HG03439 (cell line): ENCODE measurements at regions not wholly inside any gene's neighbourhood (a gene's known extent, or its start where the extent isn't known, plus 50 kb on each side); places are given as distances from the start of the nearest gene placed in this dataset.
"Not testable (repeated sequence)": the region's sequence is repeated elsewhere in the genome, so short reads cannot be mapped to it uniquely, and the experiment has no call there.

Source experiments
- ATAC-seq: cut with Tn5 transposase; IDR thresholded peaks from one replicate; pipeline ENCODE4 v1.9.1; 2021; ENCODE audit warnings: mild to moderate bottlenecking, moderate library complexity; ENCODE audit not compliant: unreplicated experiment

DNA sequence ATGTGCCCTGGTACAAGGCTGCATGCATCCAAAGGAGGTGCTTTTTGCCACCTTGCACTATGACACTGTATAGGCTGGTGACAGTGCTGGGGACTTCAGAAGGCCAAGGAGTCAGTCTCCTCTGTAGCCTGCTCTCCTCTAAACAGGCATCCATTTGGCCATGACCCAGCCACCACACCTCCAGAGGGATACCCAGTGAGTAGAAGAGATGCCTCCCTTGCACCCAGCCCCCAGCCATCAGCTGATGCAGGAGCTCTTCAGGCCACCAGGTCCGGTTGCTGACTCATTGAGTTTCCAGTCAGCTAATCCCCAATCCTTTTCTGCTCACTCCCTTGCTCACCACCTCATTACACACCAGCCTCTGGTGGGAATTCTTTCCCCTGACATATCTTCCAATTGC, 99.8 kb downstream of the PJA1 start:
- no peak for ATAC-seq

DNA sequence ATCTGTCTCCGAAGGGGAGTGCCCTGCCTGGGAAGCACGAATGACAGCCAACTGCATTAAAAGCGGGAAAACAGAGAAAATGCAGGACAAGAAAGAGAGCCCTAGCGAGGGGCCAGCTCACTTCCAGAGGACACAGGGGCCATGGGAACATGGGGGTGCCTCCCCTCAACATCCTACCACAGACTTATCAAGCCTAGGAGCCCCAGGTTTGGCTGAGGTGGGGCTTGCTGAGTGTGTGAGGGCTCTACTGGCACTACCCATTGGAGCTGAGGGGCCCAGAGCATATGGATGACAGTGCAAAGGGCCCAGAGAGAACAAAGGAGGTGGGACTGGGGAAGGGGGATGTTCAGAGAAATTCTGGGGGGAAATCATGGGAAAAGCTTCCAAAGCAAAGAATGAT, 101.8 kb downstream of the PJA1 start:
- no peak for ATAC-seq

- ATAC-seq, result no peak
Measured at GRCh38 chrX:69062493-69062892, 102.8 kb downstream of the PJA1 start.

- no peak for ATAC-seq
Measured at GRCh38 chrX:69060631-69061408, 104.4 kb downstream of the PJA1 start.

GRCh38 chrX:69055193-69055592, 110.1 kb downstream of the PJA1 start:
- ATAC-seq, result no peak

DNA sequence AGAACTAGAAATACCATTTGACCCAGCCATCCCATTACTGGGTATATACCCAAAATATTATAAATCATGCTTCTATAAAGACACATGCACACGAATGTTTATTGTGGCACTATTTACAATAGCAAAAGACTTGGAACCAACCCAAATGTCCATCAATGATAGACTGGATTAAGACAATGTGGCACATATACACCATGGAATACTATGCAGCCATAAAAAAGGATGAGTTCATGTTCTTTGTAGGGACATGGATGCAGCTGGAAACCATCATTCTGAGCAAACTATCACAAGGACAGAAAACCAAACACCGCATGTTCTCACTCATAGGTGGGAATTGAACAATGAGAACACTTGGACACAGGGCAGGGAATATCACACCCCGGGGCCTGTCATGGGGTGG, 110.8 kb downstream of the PJA1 start:
- ATAC-seq, result not testable (repeated sequence)

- ATAC-seq, result no peak
Measured at GRCh38 chrX:69051901-69052300, 113.4 kb downstream of the PJA1 start.

- ATAC-seq, result no peak
Measured at GRCh38 chrX:69050051-69050765, 115.0 kb downstream of the PJA1 start.

- no peak for ATAC-seq
Measured at GRCh38 chrX:69046996-69047490, 118.2 kb downstream of the PJA1 start.

DNA sequence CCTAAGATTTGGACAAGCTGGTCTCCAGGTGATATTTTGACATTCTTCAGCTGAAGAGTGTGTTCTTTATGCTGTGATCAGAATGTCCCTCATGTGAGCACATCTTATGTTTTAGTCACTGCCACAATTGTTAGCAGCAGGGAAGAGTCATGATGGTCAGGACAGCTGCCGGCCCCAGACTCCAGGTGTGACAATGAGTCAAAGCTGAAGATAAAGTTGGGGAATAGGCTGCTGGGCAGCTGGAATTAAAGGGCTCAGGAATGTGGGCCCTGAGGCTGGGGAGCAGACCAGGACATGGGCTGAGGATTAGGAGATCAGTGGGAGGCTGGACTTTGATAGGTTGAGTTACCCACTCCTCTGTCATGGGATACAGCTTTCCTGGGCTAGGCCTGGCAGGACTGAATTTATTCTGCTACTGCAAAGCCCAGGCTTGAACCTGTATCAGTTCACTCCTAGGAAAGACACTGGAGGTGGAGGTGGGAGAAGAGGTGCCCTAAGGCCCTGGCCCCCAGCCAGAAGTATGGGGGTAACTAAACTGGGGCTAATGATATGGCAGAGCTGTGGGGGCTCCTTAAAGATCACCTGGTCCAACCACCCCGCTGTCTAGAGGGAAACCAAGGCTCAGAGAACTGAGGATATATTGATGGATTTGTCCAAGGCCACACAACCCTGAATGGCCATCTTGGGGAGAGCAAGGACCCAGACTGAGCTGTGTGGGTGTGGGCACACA, 119.5 kb downstream of the PJA1 start:
- ATAC-seq, result no peak

GRCh38 chrX:69038816-69039215, 126.4 kb downstream of the PJA1 start:
- no peak for ATAC-seq

- no peak for ATAC-seq
Measured at GRCh38 chrX:69038188-69038587, 127.1 kb downstream of the PJA1 start.

GRCh38 chrX:69037786-69038185, 127.5 kb downstream of the PJA1 start:
- no peak for ATAC-seq

DNA sequence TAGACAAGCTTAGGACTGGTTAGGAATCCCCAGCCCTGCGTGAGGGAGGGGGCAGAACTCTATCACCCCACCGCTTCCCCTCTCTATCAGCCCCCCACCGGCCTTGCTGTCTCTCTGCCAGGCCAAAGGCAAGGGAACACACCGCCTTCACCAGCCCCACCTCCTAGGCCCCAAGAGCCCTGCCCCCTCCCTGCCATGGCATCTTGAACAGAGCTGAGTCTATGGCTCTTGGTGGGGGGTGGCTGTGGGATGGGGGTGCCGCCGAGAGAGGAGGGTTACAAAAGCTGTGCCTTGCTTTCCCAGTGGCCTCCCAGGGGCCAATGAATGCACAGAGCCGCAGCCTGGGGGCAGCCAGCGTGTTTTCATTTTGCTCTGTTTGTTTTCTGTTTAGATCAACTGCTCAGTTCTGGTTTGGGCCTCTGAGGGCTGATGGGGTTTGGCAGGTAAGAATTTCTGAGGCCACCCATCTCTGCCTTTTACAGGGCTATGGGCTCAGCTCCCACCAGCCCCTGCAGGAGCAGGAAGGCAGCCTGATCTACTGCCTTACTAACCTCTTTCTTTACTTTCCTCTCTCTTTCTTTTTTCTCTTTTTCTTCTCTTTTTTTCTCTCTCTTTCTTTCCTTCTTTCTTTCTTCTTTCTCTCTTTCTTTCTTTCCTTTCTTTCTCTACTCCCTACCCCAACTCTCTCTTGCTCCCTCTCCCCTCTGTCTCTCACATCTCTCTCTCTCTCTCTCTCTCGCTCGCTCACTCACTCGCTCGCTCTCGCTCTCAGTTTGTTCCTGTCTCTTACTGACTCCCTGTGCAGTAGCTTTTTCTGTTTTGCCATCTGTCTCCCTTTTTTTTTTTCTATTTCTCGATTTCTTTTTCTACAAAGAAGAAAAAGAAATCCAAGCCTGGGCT, 128.3 kb downstream of the PJA1 start:
- ATAC-seq, result no peak

- ATAC-seq, result no peak
Measured at GRCh38 chrX:69034451-69034850, 130.8 kb downstream of the PJA1 start.

DNA sequence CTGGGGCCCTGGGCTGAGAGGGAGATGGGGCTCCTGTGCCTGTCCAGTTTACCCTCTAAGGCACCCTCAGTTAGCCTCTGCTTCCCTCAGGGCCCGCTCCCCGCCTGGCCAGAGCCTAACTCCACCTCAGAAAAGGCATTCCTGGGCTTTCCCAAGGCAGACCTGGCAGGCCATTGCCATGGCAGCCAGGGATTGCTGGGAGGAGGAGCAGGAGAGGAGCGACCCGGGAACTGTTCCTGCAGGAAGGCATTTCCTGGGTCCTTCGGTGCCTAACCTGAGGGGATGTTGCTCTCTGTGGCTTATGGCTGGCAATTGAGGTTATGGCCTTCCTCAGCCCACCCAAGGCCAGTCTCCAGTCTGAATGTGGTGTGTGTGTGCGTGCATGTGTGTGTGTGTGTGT, 131.3 kb downstream of the PJA1 start:
- no peak for ATAC-seq

DNA sequence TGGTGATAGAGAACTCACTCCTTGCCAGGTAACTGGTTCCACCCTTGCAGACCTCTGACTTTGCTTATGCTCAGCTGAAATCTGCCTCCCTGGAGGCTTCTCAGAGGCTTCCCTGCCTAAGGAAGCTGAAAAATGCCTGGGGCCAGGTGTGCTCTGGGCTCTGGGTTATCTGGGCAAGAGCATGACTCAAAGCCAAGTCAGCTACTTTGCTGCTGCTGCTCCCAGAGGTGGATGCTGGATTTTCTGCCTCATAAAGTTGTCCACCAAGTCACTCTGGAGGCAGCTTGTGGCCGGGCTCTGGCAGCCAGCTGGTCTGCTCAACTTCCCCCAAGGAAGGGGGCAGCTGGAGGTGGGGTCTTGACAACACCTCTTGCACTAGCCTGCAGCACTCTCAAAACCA, 132.7 kb downstream of the PJA1 start:
- ATAC-seq, result no peak

DNA sequence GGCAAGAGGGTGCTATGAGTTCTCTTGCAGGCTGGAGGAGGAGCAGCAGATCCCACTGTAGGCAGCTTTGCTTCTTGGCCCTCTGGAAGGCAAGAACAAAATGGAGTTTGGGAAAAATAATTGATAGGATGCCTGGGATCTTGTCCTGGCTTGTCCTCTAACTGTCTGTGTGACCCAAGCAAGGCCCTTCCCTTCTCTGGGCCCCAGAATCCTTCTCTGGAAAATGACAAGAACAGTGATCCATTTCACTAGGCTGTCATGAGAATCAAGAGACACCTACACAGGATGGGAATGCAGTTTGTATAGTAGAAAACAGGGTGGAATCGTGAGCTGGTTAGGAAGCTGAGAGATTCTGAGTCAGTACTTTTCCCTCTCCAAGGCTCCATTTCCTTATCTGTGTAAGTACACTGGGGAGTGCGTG, 133.3 kb downstream of the PJA1 start:
- no peak for ATAC-seq

- ATAC-seq, result no peak
Measured at GRCh38 chrX:69031181-69031580, 134.1 kb downstream of the PJA1 start.

DNA sequence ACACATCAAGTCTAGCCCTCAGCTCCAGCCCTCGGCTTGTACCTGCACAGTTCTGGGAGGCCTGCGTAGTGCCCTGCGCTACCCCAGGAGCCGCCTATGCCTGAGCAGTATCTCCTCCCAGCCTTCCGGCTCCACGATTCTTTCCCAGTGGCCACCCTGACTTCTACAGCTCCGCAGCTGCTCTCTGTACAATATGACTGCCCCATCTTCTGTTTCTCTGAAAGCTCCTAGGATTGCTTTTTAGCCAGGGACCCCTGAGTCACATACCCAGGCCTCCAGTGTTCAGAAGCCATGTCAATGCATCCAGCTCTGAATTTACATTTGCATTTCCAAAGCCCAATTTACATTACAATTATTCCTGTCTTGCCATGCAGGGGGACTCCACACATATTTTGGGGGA, 135.5 kb downstream of the PJA1 start:
- no peak for ATAC-seq

- no peak for ATAC-seq
Measured at GRCh38 chrX:69028761-69029120, 136.5 kb downstream of the PJA1 start.
